Right lobe of liver (tissue), 6 donors: ENCODE measurements at regions not wholly inside any gene's neighbourhood (a gene's known extent, or its start where the extent isn't known, plus 50 kb on each side); places are given as distances from the start of the nearest gene placed in this dataset.

ENCODE experiments used
- ATAC-seq, 4 donors: fragments of 200-7000 bp; cut with Tn5 transposase; one replicate each; pipeline ENCODE4 v1.9.1; 2020; ENCODE audit warnings: mild to moderate bottlenecking in 4 of 4, moderate library complexity in 4 of 4
- DNase-seq, 3 donors: peaks; one replicate each; pipeline ENCODE4 v3.0.0-alpha.2; 2020
- H3K27ac ChIP-seq, 3 donors: fragments of 200-600 bp; one replicate each; pipeline ENCODE4 v1.8.0; 2022
- H3K27me3 ChIP-seq, 2 donors: fragments of 200-600 bp; one replicate each; pipeline ENCODE4 v1.8.0; 2022
- H3K36me3 ChIP-seq, 4 donors: fragments of 200-600 bp; sonication (generic) in 1 of 4; one replicate each; pipeline versions ENCODE4 v1.5.1 to v1.8.0; 2017 to 2022; ENCODE audit warnings: control low read depth in 1 of 4
- H3K4me1 ChIP-seq, 4 donors: fragments of 200-600 bp; sonication (generic) in 1 of 4; one replicate each; pipeline versions ENCODE4 v1.5.1 to v1.8.0; 2017 to 2022; ENCODE audit warnings: control low read depth in 1 of 4
- H3K4me3 ChIP-seq, 3 donors: fragments of 200-600 bp; one replicate each; pipeline ENCODE4 v1.8.0; 2022
- H3K9me3 ChIP-seq, 4 donors: fragments of 200-600 bp; sonication (generic) in 1 of 4; one replicate each; pipeline versions ENCODE4 v1.5.1 to v1.8.0; 2017 to 2022; ENCODE audit warnings: control low read depth in 1 of 4
- CTCF ChIP-seq, 4 donors: fragments of 200-600 bp in 3 of 4; fragments of 450-650 bp in 1 of 4; IDR thresholded peaks; one replicate each; pipeline versions ENCODE4 v1.5.1 to v1.8.0; 2016 to 2022; ENCODE audit warnings: antibody characterized with exemption in 4 of 4, mild to moderate bottlenecking in 2 of 4
- POLR2A ChIP-seq: fragments of 450-650 bp; IDR thresholded peaks from one replicate; pipeline ENCODE4 v1.6.1; 2017; ENCODE audit warnings: antibody characterized with exemption, mild to moderate bottlenecking
- WGBS: methylation state at CpG from one replicate; pipeline ENCODE4 v1.1.6; 2018; ENCODE audit warnings: low coverage, low lambda C conversion rate; ENCODE audit not compliant: insufficient coverage; ENCODE audit errors: missing lambda C conversion rate; 5-methylcytosine and 5-hydroxymethylcytosine counted together
- intact Hi-C, 2 donors: fragments of 100-400 bp; cut with DNase I; formaldehyde crosslinking; loops; one replicate each; pipeline versions ENCODE4 v1.11.2 to v1.14.1; 2022
- donor health status: DM: no; HTN: yes; CAD: no.
- donor health status: DM: no; HTN: no; CAD: no.
- donor health status: DM: no; HTN: no; CAD: no.
- donor health status: DM: no; HTN: yes; CAD: no.
- donor health status: DM: no; HTN: yes; CAD: no.

- Histone ChIP-seq H3K4me3 (no peak overlapping the region), H3K9me3 (no peaks in the 10 kb centered on the region), H3K4me1 (peaks cover 0 to 10% (median 0%) of the 10 kb centered on the region in 4 donors), H3K27me3 (no peaks in the 10 kb centered on the region), H3K36me3 (no peaks in the 10 kb centered on the region), H3K27ac (no peak overlapping the region)
- intact Hi-C loops = no loop called here
- ATAC-seq (no peak), DNase-seq (no peak)
- WGBS = 86% methylated on average over 2 of the region's 3 CpGs
- TF ChIP-seq POLR2A = no peak
- no peak for TF ChIP-seq CTCF (IDR thresholded peaks at IDR 0.05)
Measured at GRCh38 chr1:94342416-94342815, 75.8 kb upstream of the ABCD3 start.

- ATAC-seq = no peak
Measured at GRCh38 chr1:94339206-94339927, 78.8 kb upstream of the ABCD3 start.

GRCh38 chr1:94336991-94337390, 81.2 kb upstream of the ABCD3 start:
- Histone ChIP-seq H3K36me3 (no peaks in the 10 kb centered on the region), H3K27me3 (no peaks in the 10 kb centered on the region), H3K4me3 (no peak overlapping the region), H3K27ac (no peak overlapping the region), H3K9me3 (no peaks in the 10 kb centered on the region), H3K4me1 (no peaks in the 10 kb centered on the region)
- no peak for ATAC-seq
- no peak for DNase-seq
- TF ChIP-seq POLR2A (no peak), CTCF (IDR thresholded peaks at IDR 0.05) (no peak)
- intact Hi-C loops = loop anchor here (5.0 kb wide), 1 partner anchor 290 kb away; no protein-coding TSS in a partner anchor
- WGBS = 79% methylated on average over 4 of the region's 4 CpGs

More at GRCh38 chr1:94339206-94339927, 78.8 kb upstream of the ABCD3 start:
- intact Hi-C loops = loop anchor here (5.0 kb wide), 1 partner anchor 292 kb away; no protein-coding TSS in a partner anchor
- no peak for DNase-seq
- WGBS = 67% methylated on average over 3 of the region's 8 CpGs
- no peaks in the 10 kb centered on the region for H3K9me3 ChIP-seq
- H3K36me3 ChIP-seq = no peaks in the 10 kb centered on the region
- H3K27me3 ChIP-seq = no peaks in the 10 kb centered on the region
- H3K4me3 ChIP-seq = no peak overlapping the region
- TF ChIP-seq CTCF (IDR thresholded peaks at IDR 0.05) (no peak), POLR2A (no peak)
- no peak overlapping the region for H3K27ac ChIP-seq
- H3K4me1 ChIP-seq = no peaks in the 10 kb centered on the region

- Histone ChIP-seq H3K4me3 (no peak overlapping the region), H3K9me3 (no peaks in the 10 kb centered on the region), H3K4me1 (no peaks in the 10 kb centered on the region), H3K27me3 (no peaks in the 10 kb centered on the region), H3K27ac (no peak overlapping the region), H3K36me3 (no peaks in the 10 kb centered on the region)
- TF ChIP-seq POLR2A (no peak), CTCF (IDR thresholded peaks at IDR 0.05) (peak; percentile 80 to 98 (median 92))
- intact Hi-C loops = loop anchor here (5.0 kb wide), 1 partner anchor 289 kb away; no protein-coding TSS in a partner anchor
- ATAC-seq = peak; percentile 98 to 99 (median 98)
- 0% methylated on average over 6 of the region's 6 CpGs for WGBS
- peak; percentile 46 to 76 (median 58) for DNase-seq
Measured at GRCh38 chr1:94335950-94336349, 82.2 kb upstream of the ABCD3 start.
